HG02884 (cell line): ENCODE measurements at regions not wholly inside any gene's neighbourhood (a gene's known extent, or its start where the extent isn't known, plus 50 kb on each side); places are given as distances from the start of the nearest gene placed in this dataset.

Experiments used
- ATAC-seq: cut with Tn5 transposase; IDR thresholded peaks from one replicate; pipeline ENCODE4 v1.9.1; 2021; ENCODE audit warnings: mild to moderate bottlenecking, moderate library complexity; ENCODE audit not compliant: unreplicated experiment

- ATAC-seq: no peak
Measured at GRCh38 chr17:79404136-79404911, 206.5 kb downstream of the RBFOX3 start.

GRCh38 chr17:79401704-79402674, 208.9 kb downstream of the RBFOX3 start:
- no peak for ATAC-seq

GRCh38 chr17:79400989-79401703, 209.7 kb downstream of the RBFOX3 start:
- ATAC-seq: no peak

- no peak for ATAC-seq
Measured at GRCh38 chr17:79399610-79400144, 211.2 kb downstream of the RBFOX3 start.

- no peak for ATAC-seq
Measured at GRCh38 chr17:79398441-79398840, 212.4 kb downstream of the RBFOX3 start.

GRCh38 chr17:79396696-79397095, 214.2 kb downstream of the RBFOX3 start:
- ATAC-seq: no peak

GRCh38 chr17:79395545-79395944, 215.3 kb downstream of the RBFOX3 start:
- no peak for ATAC-seq

GRCh38 chr17:79395066-79395465, 215.8 kb downstream of the RBFOX3 start:
- ATAC-seq: no peak

- ATAC-seq: no peak
Measured at GRCh38 chr17:79393358-79394052, 217.3 kb downstream of the RBFOX3 start.

- ATAC-seq: no peak
Measured at GRCh38 chr17:79392598-79392997, 218.3 kb downstream of the RBFOX3 start.

GRCh38 chr17:79391376-79392233, 219.2 kb downstream of the RBFOX3 start:
- no peak for ATAC-seq

- ATAC-seq: no peak
Measured at GRCh38 chr17:79389896-79390295, 221.0 kb downstream of the RBFOX3 start.

- no peak for ATAC-seq
Measured at GRCh38 chr17:79388556-79389295, 222.1 kb downstream of the RBFOX3 start.

- ATAC-seq: no peak
Measured at GRCh38 chr17:79387783-79388182, 223.1 kb downstream of the RBFOX3 start.

GRCh38 chr17:79385962-79386563, 224.8 kb downstream of the RBFOX3 start:
- no peak for ATAC-seq

GRCh38 chr17:79382313-79382712, 228.5 kb downstream of the RBFOX3 start:
- ATAC-seq: no peak

- ATAC-seq: no peak
Measured at GRCh38 chr17:79379700-79380445, 231.0 kb downstream of the RBFOX3 start.
